ENCODE measurements at regions not wholly inside any gene's neighbourhood (a gene's known extent, or its start where the extent isn't known, plus 50 kb on each side); places are given as distances from the start of the nearest gene placed in this dataset.

GRCh38 chr9:108245901-108246300 lies 609.9 kb downstream of the ACTL7B start:
- Histone ChIP-seq H3K36me3 (ENCODE audit: low read depth) (no peaks in the 10 kb centered on the region), H3K9me3 (ENCODE audit: severe bottlenecking) (no peaks in the 10 kb centered on the region), H3K27ac (ENCODE audit: poor library complexity, severe bottlenecking) (no peak overlapping the region), H3K27me3 (ENCODE audit: insufficient read depth, poor library complexity, severe bottlenecking) (no peaks in the 10 kb centered on the region), H3K4me1 (ENCODE audit: insufficient read depth, poor library complexity, severe bottlenecking) (no peaks in the 10 kb centered on the region), H3K4me3 (ENCODE audit: severe bottlenecking) (no peak overlapping the region)
- TF ChIP-seq CTCF (IDR thresholded peaks at IDR 0.05; ENCODE audit: poor library complexity, severe bottlenecking), result no peak
- ATAC-seq (ENCODE audit: low read depth) (no peak), DNase-seq (ENCODE audit: low spot score) (no peak)

- Histone ChIP-seq H3K27ac (ENCODE audit: poor library complexity, severe bottlenecking) (no peak overlapping the region), H3K4me1 (ENCODE audit: insufficient read depth, poor library complexity, severe bottlenecking) (no peaks in the 10 kb centered on the region), H3K9me3 (ENCODE audit: severe bottlenecking) (no peaks in the 10 kb centered on the region), H3K36me3 (ENCODE audit: low read depth) (no peaks in the 10 kb centered on the region), H3K27me3 (ENCODE audit: insufficient read depth, poor library complexity, severe bottlenecking) (no peaks in the 10 kb centered on the region), H3K4me3 (ENCODE audit: severe bottlenecking) (no peak overlapping the region)
- ATAC-seq (ENCODE audit: low read depth), result no peak
- no peak for TF ChIP-seq CTCF (IDR thresholded peaks at IDR 0.05; ENCODE audit: poor library complexity, severe bottlenecking)
- DNase-seq (ENCODE audit: low spot score), result no peak
These were observed 610.5 kb downstream of the ACTL7B start for GRCh38 chr9:108245331-108245730.

GRCh38 chr9:108244686-108245085 lies 611.1 kb downstream of the ACTL7B start:
- Histone ChIP-seq H3K27ac (ENCODE audit: poor library complexity, severe bottlenecking) (no peak overlapping the region), H3K27me3 (ENCODE audit: insufficient read depth, poor library complexity, severe bottlenecking) (no peaks in the 10 kb centered on the region), H3K9me3 (ENCODE audit: severe bottlenecking) (no peaks in the 10 kb centered on the region), H3K4me1 (ENCODE audit: insufficient read depth, poor library complexity, severe bottlenecking) (no peaks in the 10 kb centered on the region), H3K36me3 (ENCODE audit: low read depth) (no peaks in the 10 kb centered on the region), H3K4me3 (ENCODE audit: severe bottlenecking) (no peak overlapping the region)
- ATAC-seq (ENCODE audit: low read depth), result no peak
- no peak for DNase-seq (ENCODE audit: low spot score)
- no peak for TF ChIP-seq CTCF (IDR thresholded peaks at IDR 0.05; ENCODE audit: poor library complexity, severe bottlenecking)

- DNase-seq (ENCODE audit: low spot score), result no peak
These were observed 614.3 kb downstream of the ACTL7B start for GRCh38 chr9:108241384-108242073.

More at GRCh38 chr9:108241384-108242073, 614.3 kb downstream of the ACTL7B start:
- no peaks in the 10 kb centered on the region for H3K27me3 ChIP-seq (ENCODE audit: insufficient read depth, poor library complexity, severe bottlenecking)
- no peaks in the 10 kb centered on the region for H3K4me1 ChIP-seq (ENCODE audit: insufficient read depth, poor library complexity, severe bottlenecking)
- H3K36me3 ChIP-seq (ENCODE audit: low read depth), result no peaks in the 10 kb centered on the region
- TF ChIP-seq CTCF (IDR thresholded peaks at IDR 0.05; ENCODE audit: poor library complexity, severe bottlenecking), result no peak
- H3K4me3 ChIP-seq (ENCODE audit: severe bottlenecking), result no peak overlapping the region
- ATAC-seq (ENCODE audit: low read depth), result no peak
- no peaks in the 10 kb centered on the region for H3K9me3 ChIP-seq (ENCODE audit: severe bottlenecking)
- H3K27ac ChIP-seq (ENCODE audit: poor library complexity, severe bottlenecking), result no peak overlapping the region

Data from RWPE2 (cell line).